ENCODE measurements at regions not wholly inside any gene's neighbourhood (a gene's known extent, or its start where the extent isn't known, plus 50 kb on each side); places are given as distances from the start of the nearest gene placed in this dataset.
A peak's percentile ranks its signal among the peaks of the same experiment; 100 is the strongest.

- Mint-ChIP-seq H3K36me3 (ENCODE audit: insufficient read depth) (no peaks in the 10 kb centered on the region), H3K9me3 (no peaks in the 10 kb centered on the region), H3K4me3 (no peak overlapping the region), H3K27me3 (peaks cover 14 to 39% of the 10 kb centered on the region in 2 donors), H3K27ac (peak overlapping the region in 1 of 2 donors; percentile 60), H3K4me1 (ENCODE audit: low read depth in 2 of 2) (peaks cover 0 to 8% of the 10 kb centered on the region in 2 donors)
- ATAC-seq (replicated peaks) (peak; percentile 77), DNase-seq (peak; percentile 8 to 14 (median 9))
These were observed 140.4 kb upstream of the NAMPT start for GRCh38 chr7:106425017-106425719.

- peak overlapping the region in 1 of 2 donors; percentile 60 for H3K27ac Mint-ChIP-seq
- DNase-seq (no peak), ATAC-seq (replicated peaks) (no peak)
- no peak overlapping the region for H3K4me3 Mint-ChIP-seq
- peaks cover 0 to 8% of the 10 kb centered on the region in 2 donors for H3K4me1 Mint-ChIP-seq (ENCODE audit: low read depth in 2 of 2)
- H3K27me3 Mint-ChIP-seq, result peaks cover 14 to 44% of the 10 kb centered on the region in 2 donors
- no peaks in the 10 kb centered on the region for H3K9me3 Mint-ChIP-seq
- H3K36me3 Mint-ChIP-seq (ENCODE audit: insufficient read depth), result no peaks in the 10 kb centered on the region
These were observed 139.8 kb upstream of the NAMPT start for GRCh38 chr7:106424476-106425016.

DNA sequence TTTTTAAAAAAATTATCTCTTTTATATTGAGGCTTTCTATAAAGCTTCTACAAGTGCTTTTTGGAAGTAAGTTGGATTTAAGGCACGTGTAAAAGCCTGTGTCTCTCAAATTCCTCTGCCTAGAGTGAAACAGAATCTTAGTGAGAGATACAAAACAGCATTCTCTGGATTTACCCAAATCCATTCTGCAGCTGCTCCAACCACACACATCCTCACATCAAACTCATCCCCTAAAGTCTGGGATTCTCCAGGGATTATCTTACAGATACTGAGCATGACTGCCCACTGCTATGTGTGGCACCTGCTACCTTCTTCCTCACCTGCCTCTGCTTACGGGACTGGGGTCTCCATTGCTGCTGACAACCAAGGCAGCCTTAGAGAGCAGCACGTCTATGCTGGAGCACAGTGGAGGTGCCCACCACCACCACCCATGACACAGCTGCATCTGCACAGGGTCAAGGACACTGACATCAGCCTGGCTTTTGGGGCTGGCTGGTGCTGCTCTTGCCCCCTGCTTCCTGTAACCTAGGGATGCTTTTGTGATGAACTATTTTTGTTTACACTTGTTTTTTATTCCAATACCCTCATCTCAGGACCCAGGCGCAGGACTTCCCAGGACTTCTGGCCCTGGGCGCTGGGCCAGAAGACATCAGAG lies 139.2 kb upstream of the NAMPT start:
- Mint-ChIP-seq H3K4me1 (ENCODE audit: low read depth in 2 of 2) (peaks cover 0 to 8% of the 10 kb centered on the region in 2 donors), H3K4me3 (no peak overlapping the region), H3K9me3 (no peaks in the 10 kb centered on the region), H3K27me3 (peaks cover 14 to 44% of the 10 kb centered on the region in 2 donors), H3K27ac (peak overlapping the region in 1 of 2 donors; percentile 60), H3K36me3 (ENCODE audit: insufficient read depth) (no peaks in the 10 kb centered on the region)
- ATAC-seq (replicated peaks), result no peak
- DNase-seq, result no peak

GRCh38 chr7:106423111-106423510 lies 138.3 kb upstream of the NAMPT start:
- Mint-ChIP-seq H3K27ac (no peak overlapping the region), H3K4me1 (ENCODE audit: low read depth in 2 of 2) (peaks cover 0 to 8% of the 10 kb centered on the region in 2 donors), H3K27me3 (peaks cover 14 to 45% of the 10 kb centered on the region in 2 donors), H3K4me3 (no peak overlapping the region), H3K36me3 (ENCODE audit: insufficient read depth) (no peaks in the 10 kb centered on the region), H3K9me3 (no peaks in the 10 kb centered on the region)
- DNase-seq, result no peak
- no peak for ATAC-seq (replicated peaks)

DNA sequence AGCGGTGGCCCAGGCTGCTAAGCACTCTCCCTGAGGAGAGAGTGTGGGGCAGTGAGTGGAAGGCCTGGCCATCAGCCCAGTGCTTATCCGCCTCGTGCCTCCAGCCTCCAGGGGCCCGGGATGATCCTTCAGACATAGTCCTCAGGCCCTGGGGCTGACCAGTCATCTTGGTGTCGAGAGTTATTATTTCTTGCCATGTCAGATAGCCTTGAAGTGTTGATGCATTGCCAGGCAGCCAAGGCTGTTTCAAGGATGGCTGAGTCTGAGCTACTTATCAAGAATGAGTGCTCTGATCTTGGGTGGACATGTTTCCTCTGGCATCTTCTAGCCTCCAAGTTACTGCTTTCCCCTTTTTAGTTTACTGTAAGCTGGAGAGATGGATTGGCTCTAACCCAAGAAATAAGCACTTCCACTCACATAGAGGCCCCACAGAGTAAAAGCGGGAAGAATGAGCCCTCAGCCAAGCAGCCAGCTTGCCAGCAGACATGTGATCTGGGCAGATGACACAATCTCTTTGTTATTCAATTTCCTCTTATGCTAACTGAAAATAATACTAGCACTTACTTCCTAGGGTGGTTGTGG lies 136.5 kb upstream of the NAMPT start:
- H3K4me3 Mint-ChIP-seq, result no peak overlapping the region
- H3K4me1 Mint-ChIP-seq (ENCODE audit: low read depth in 2 of 2), result peaks cover 0 to 8% of the 10 kb centered on the region in 2 donors
- no peak for ATAC-seq (replicated peaks)
- H3K9me3 Mint-ChIP-seq, result peaks cover 0 to 5% of the 10 kb centered on the region in 2 donors
- H3K27ac Mint-ChIP-seq, result no peak overlapping the region
- peaks cover 14 to 34% of the 10 kb centered on the region in 2 donors for H3K27me3 Mint-ChIP-seq
- H3K36me3 Mint-ChIP-seq (ENCODE audit: insufficient read depth), result no peaks in the 10 kb centered on the region
- DNase-seq, result no peak

- Mint-ChIP-seq H3K27me3 (peaks cover 14 to 34% of the 10 kb centered on the region in 2 donors), H3K4me3 (no peak overlapping the region), H3K27ac (no peak overlapping the region), H3K4me1 (ENCODE audit: low read depth in 2 of 2) (peaks cover 0 to 8% of the 10 kb centered on the region in 2 donors), H3K9me3 (peaks cover 0 to 8% of the 10 kb centered on the region in 2 donors), H3K36me3 (ENCODE audit: insufficient read depth) (no peaks in the 10 kb centered on the region)
- ATAC-seq (replicated peaks) (no peak), DNase-seq (no peak)
These were observed 136.0 kb upstream of the NAMPT start for GRCh38 chr7:106420736-106421135.

DNA sequence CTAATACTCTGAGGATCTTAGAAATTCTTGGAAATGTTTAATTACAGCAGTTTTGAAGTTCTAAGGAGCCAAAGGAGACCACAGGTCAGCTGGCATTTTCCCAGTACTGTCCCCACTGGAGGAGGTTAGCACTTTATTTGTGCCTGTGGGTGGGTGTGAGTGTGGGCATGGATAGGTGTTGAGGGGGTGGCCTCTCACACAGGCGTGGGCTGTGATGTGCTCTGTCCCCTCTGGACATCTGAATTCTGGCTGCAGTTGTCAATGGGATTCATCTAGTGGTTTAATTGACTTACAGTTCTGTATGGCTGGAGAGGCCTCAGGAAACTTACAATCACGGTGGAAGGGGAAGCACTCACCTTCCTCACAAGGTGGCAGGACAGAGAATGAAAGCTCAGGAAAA lies 135.4 kb upstream of the NAMPT start:
- no peak for ATAC-seq (replicated peaks)
- no peak for DNase-seq
- H3K27me3 Mint-ChIP-seq, result peaks cover 19 to 34% of the 10 kb centered on the region in 2 donors
- H3K27ac Mint-ChIP-seq, result no peak overlapping the region
- H3K9me3 Mint-ChIP-seq, result peaks cover 0 to 8% of the 10 kb centered on the region in 2 donors
- peaks cover 0 to 8% of the 10 kb centered on the region in 2 donors for H3K4me1 Mint-ChIP-seq (ENCODE audit: low read depth in 2 of 2)
- no peaks in the 10 kb centered on the region for H3K36me3 Mint-ChIP-seq (ENCODE audit: insufficient read depth)
- no peak overlapping the region for H3K4me3 Mint-ChIP-seq

GRCh38 chr7:106419455-106420182 lies 134.8 kb upstream of the NAMPT start:
- no peak overlapping the region for H3K4me3 Mint-ChIP-seq
- peaks cover 19 to 34% of the 10 kb centered on the region in 2 donors for H3K27me3 Mint-ChIP-seq
- no peak overlapping the region for H3K27ac Mint-ChIP-seq
- peaks cover 0 to 8% of the 10 kb centered on the region in 2 donors for H3K9me3 Mint-ChIP-seq
- DNase-seq (no peak), ATAC-seq (replicated peaks) (no peak)
- H3K4me1 Mint-ChIP-seq (ENCODE audit: low read depth in 2 of 2), result peaks cover 0 to 4% of the 10 kb centered on the region in 2 donors
- no peaks in the 10 kb centered on the region for H3K36me3 Mint-ChIP-seq (ENCODE audit: insufficient read depth)

DNA sequence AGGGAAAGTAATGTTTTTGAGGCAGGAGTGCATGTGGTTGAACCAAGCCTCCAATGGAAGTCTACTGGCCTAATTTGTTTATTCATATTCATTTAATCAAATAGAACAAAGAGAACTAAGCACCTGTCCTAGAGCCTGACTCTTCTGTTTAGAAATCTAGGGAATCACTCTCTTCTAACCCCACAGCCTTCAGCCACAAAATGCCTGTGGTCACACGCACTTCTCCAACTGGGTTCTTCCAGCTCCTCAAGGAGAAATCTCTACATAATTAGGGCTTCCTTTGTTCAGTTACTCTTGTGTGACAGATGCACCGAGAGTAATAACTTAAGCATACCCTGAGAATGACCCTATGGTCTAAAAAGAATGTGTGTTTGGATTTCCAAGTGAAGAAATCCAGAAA lies 133.7 kb upstream of the NAMPT start:
- Mint-ChIP-seq H3K36me3 (ENCODE audit: insufficient read depth) (no peaks in the 10 kb centered on the region), H3K27me3 (peaks cover 11 to 34% of the 10 kb centered on the region in 2 donors), H3K4me3 (no peak overlapping the region), H3K4me1 (ENCODE audit: low read depth in 2 of 2) (no peaks in the 10 kb centered on the region), H3K9me3 (peaks cover 0 to 8% of the 10 kb centered on the region in 2 donors), H3K27ac (no peak overlapping the region)
- ATAC-seq (replicated peaks) (no peak), DNase-seq (no peak)

DNA sequence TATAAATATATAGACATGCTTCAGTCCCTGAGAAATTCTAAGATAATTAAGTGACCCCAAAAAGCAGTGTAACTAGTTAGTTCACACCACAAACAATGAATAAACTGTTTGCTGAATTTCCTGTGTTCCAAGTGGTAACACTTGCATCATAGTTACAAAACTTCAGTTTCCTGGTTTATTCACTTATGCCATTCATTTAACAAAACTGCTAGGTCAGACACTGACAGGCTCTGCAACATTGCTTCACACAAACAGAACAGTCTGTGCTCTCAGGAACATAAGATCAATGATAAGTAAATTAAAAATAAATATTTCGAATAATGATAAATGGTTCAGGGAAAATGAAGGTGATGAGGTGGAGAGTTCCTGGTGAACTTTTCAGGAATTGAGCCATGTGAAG lies 133.3 kb upstream of the NAMPT start:
- H3K9me3 Mint-ChIP-seq, result peaks cover 0 to 8% of the 10 kb centered on the region in 2 donors
- no peak overlapping the region for H3K4me3 Mint-ChIP-seq
- peak; percentile 24 for ATAC-seq (replicated peaks)
- H3K36me3 Mint-ChIP-seq (ENCODE audit: insufficient read depth), result no peaks in the 10 kb centered on the region
- no peak for DNase-seq
- H3K4me1 Mint-ChIP-seq (ENCODE audit: low read depth in 2 of 2), result no peaks in the 10 kb centered on the region
- H3K27me3 Mint-ChIP-seq, result peaks cover 11 to 34% of the 10 kb centered on the region in 2 donors
- no peak overlapping the region for H3K27ac Mint-ChIP-seq

- Mint-ChIP-seq H3K4me3 (no peak overlapping the region), H3K9me3 (peaks cover 0 to 8% of the 10 kb centered on the region in 2 donors), H3K4me1 (ENCODE audit: low read depth in 2 of 2) (no peaks in the 10 kb centered on the region), H3K27ac (no peak overlapping the region), H3K27me3 (peaks cover 11 to 32% of the 10 kb centered on the region in 2 donors), H3K36me3 (ENCODE audit: insufficient read depth) (no peaks in the 10 kb centered on the region)
- DNase-seq (no peak), ATAC-seq (replicated peaks) (no peak)
These were observed 132.6 kb upstream of the NAMPT start for GRCh38 chr7:106417273-106417902.

GRCh38 chr7:106416430-106416829 lies 131.6 kb upstream of the NAMPT start:
- Mint-ChIP-seq H3K4me3 (no peak overlapping the region), H3K27ac (no peak overlapping the region), H3K27me3 (peaks cover 19 to 28% of the 10 kb centered on the region in 2 donors), H3K4me1 (ENCODE audit: low read depth in 2 of 2) (no peaks in the 10 kb centered on the region), H3K36me3 (ENCODE audit: insufficient read depth) (no peaks in the 10 kb centered on the region), H3K9me3 (peaks cover 0 to 8% of the 10 kb centered on the region in 2 donors)
- ATAC-seq (replicated peaks) (no peak), DNase-seq (no peak)

DNA sequence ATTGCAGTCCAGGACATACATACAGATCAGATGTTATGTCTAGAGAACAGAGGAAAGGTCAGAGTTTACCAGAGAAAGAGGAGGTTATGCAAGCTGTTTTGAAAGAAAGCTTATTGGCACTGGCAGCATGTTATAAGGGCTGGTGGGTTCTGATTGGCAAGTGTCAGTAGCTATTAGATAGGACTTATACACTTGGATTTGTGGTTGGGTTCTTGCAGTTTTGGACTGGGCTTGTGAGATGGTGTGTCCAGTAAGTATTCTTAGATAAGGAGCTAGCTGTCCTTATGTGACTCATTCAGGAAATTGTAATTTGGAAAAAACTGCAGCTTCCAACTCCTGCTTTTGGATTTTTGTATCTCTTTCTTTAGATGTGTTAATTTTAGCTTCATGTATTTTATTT lies 130.7 kb upstream of the NAMPT start:
- no peaks in the 10 kb centered on the region for H3K4me1 Mint-ChIP-seq (ENCODE audit: low read depth in 2 of 2)
- H3K36me3 Mint-ChIP-seq (ENCODE audit: insufficient read depth), result no peaks in the 10 kb centered on the region
- H3K27ac Mint-ChIP-seq, result no peak overlapping the region
- no peak for DNase-seq
- peaks cover 0 to 8% of the 10 kb centered on the region in 2 donors for H3K9me3 Mint-ChIP-seq
- H3K4me3 Mint-ChIP-seq, result no peak overlapping the region
- ATAC-seq (replicated peaks), result no peak
- peaks cover 29 to 33% of the 10 kb centered on the region in 2 donors for H3K27me3 Mint-ChIP-seq

All from effector memory CD8-positive, alpha-beta T cell (primary cell).